GM18498 (cell line): ENCODE measurements at regions not wholly inside any gene's neighbourhood (a gene's known extent, or its start where the extent isn't known, plus 50 kb on each side); places are given as distances from the start of the nearest gene placed in this dataset.

Experiments
- ATAC-seq: cut with Tn5 transposase; IDR thresholded peaks from one replicate; pipeline ENCODE4 v1.9.1; 2021; ENCODE audit warnings: mild to moderate bottlenecking, moderate library complexity; ENCODE audit not compliant: unreplicated experiment

- ATAC-seq: no peak
Observed at GRCh38 chr11:128052912-128053641, 534.3 kb downstream of the ETS1 start.

- ATAC-seq: no peak
Observed at GRCh38 chr11:128048121-128048520, 539.2 kb downstream of the ETS1 start.

GRCh38 chr11:128047026-128047425 lies 540.3 kb downstream of the ETS1 start:
- ATAC-seq: no peak

- no peak for ATAC-seq
Observed at GRCh38 chr11:128046213-128046612, 541.1 kb downstream of the ETS1 start.

- no peak for ATAC-seq
Observed at GRCh38 chr11:128045094-128045725, 542.1 kb downstream of the ETS1 start.

- no peak for ATAC-seq
Observed at GRCh38 chr11:128042290-128042751, 545.0 kb downstream of the ETS1 start.

GRCh38 chr11:128040603-128041002 lies 546.8 kb downstream of the ETS1 start:
- ATAC-seq: no peak

GRCh38 chr11:128039140-128040021 lies 548.0 kb downstream of the ETS1 start:
- peak; percentile 97 for ATAC-seq

- no peak for ATAC-seq
Observed at GRCh38 chr11:128036556-128037093, 550.7 kb downstream of the ETS1 start.

GRCh38 chr11:128036006-128036405 lies 551.4 kb downstream of the ETS1 start:
- no peak for ATAC-seq

GRCh38 chr11:128031538-128032134 lies 555.7 kb downstream of the ETS1 start:
- ATAC-seq: peak; percentile 93

GRCh38 chr11:128029219-128029722 lies 558.1 kb downstream of the ETS1 start:
- ATAC-seq: no peak

GRCh38 chr11:128026596-128026995 lies 560.8 kb downstream of the ETS1 start:
- no peak for ATAC-seq

GRCh38 chr11:128022761-128023160 lies 564.6 kb downstream of the ETS1 start:
- ATAC-seq: no peak

- no peak for ATAC-seq
Observed at GRCh38 chr11:128022007-128022368, 565.4 kb downstream of the ETS1 start.

GRCh38 chr11:128021349-128022006 lies 565.9 kb downstream of the ETS1 start:
- ATAC-seq: no peak

- ATAC-seq: no peak
Observed at GRCh38 chr11:128018692-128019091, 568.7 kb downstream of the ETS1 start.

GRCh38 chr11:128005562-128005961 lies 581.8 kb downstream of the ETS1 start:
- no peak for ATAC-seq

GRCh38 chr11:127998421-127998820 lies 588.9 kb downstream of the ETS1 start:
- ATAC-seq: no peak

GRCh38 chr11:127997594-127997993 lies 589.8 kb downstream of the ETS1 start:
- no peak for ATAC-seq
